ENCODE measurements at regions not wholly inside any gene's neighbourhood (a gene's known extent, or its start where the extent isn't known, plus 50 kb on each side); places are given as distances from the start of the nearest gene placed in this dataset.

DNA sequence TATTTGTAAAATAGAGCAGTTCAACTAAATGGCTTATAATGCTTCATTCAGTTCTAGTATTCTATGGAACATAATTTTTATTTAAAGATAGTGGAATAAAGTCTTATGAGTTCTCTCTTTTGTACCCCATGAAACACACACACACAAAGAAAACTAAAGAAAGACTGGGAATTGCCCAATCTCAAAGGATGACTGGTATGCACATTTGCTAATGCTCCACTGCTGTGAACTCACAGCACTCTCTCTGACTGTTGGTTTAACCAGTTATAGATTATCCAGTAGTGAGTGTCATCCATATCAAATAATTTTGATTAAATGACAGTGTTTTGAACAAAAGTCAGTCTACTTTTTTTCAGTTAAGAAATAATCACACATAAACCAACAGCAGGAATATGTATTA, 1082.4 kb upstream of the B3GALT2 start:
- Histone ChIP-seq H3K4me1 (ENCODE audit: insufficient read depth, low read length) (no peaks in the 10 kb centered on the region), H4K20me1 (ENCODE audit: insufficient read depth, low read length) (no peaks in the 10 kb centered on the region), H3K4me2 (ENCODE audit: insufficient read depth, low read length) (no peak overlapping the region), H2AFZ (ENCODE audit: low read length) (no peak overlapping the region), H3K9me3 (ENCODE audit: low read depth, low read length) (no peaks in the 10 kb centered on the region), H3K27ac (ENCODE audit: low read depth, low read length) (no peak overlapping the region), H3K4me3 (ENCODE audit: insufficient read depth, low read length) (no peak overlapping the region), H3K79me2 (ENCODE audit: insufficient read depth, low read length) (no peaks in the 10 kb centered on the region), H3K36me3 (ENCODE audit: insufficient read depth, low read length) (no peaks in the 10 kb centered on the region), H3K27me3 (ENCODE audit: insufficient read depth, low read length) (no peaks in the 10 kb centered on the region)
- no peak for TF ChIP-seq CTCF (IDR thresholded peaks at IDR 0.05; ENCODE audit: extremely low read depth, low read depth, low read length)
- no peak for DNase-seq (ENCODE audit: insufficient read length, low spot score, missing footprints)

GRCh38 chr1:194267021-194267420, 1080.6 kb upstream of the B3GALT2 start:
- Histone ChIP-seq H3K9me3 (ENCODE audit: low read depth, low read length) (no peaks in the 10 kb centered on the region), H2AFZ (ENCODE audit: low read length) (no peak overlapping the region), H3K27ac (ENCODE audit: low read depth, low read length) (no peak overlapping the region), H3K27me3 (ENCODE audit: insufficient read depth, low read length) (no peaks in the 10 kb centered on the region), H3K4me3 (ENCODE audit: insufficient read depth, low read length) (no peak overlapping the region), H3K4me2 (ENCODE audit: insufficient read depth, low read length) (no peak overlapping the region), H3K36me3 (ENCODE audit: insufficient read depth, low read length) (no peaks in the 10 kb centered on the region), H3K4me1 (ENCODE audit: insufficient read depth, low read length) (no peaks in the 10 kb centered on the region), H4K20me1 (ENCODE audit: insufficient read depth, low read length) (no peaks in the 10 kb centered on the region), H3K79me2 (ENCODE audit: insufficient read depth, low read length) (no peaks in the 10 kb centered on the region)
- TF ChIP-seq CTCF (IDR thresholded peaks at IDR 0.05; ENCODE audit: extremely low read depth, low read depth, low read length) = no peak
- DNase-seq (ENCODE audit: insufficient read length, low spot score, missing footprints) = no peak

DNA sequence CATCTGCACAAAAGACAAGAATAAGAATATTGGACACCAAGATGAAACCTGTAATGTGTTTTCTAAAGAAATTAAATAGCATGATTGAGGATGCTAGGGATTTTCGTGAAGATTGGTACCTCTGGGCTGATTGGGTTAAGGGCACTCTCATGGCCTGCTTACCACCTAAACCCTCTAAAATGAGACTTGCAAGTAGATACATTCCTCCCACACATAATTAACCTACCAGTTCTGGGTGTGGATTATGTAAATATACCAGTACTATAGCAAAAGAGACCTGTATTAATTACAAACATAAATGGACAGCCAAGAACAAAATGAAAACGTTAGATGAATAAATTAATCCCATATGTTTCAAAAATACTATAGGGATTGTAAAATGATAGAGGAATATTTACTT, 1069.6 kb upstream of the B3GALT2 start:
- Histone ChIP-seq H3K4me3 (ENCODE audit: insufficient read depth, low read length) (no peak overlapping the region), H3K4me2 (ENCODE audit: insufficient read depth, low read length) (no peak overlapping the region), H3K36me3 (ENCODE audit: insufficient read depth, low read length) (no peaks in the 10 kb centered on the region), H3K4me1 (ENCODE audit: insufficient read depth, low read length) (no peaks in the 10 kb centered on the region), H3K27me3 (ENCODE audit: insufficient read depth, low read length) (no peaks in the 10 kb centered on the region), H3K27ac (ENCODE audit: low read depth, low read length) (no peak overlapping the region), H3K9me3 (ENCODE audit: low read depth, low read length) (peaks cover 3% of the 10 kb centered on the region), H2AFZ (ENCODE audit: low read length) (no peak overlapping the region), H3K79me2 (ENCODE audit: insufficient read depth, low read length) (no peaks in the 10 kb centered on the region), H4K20me1 (ENCODE audit: insufficient read depth, low read length) (no peaks in the 10 kb centered on the region)
- no peak for TF ChIP-seq CTCF (IDR thresholded peaks at IDR 0.05; ENCODE audit: extremely low read depth, low read depth, low read length)
- DNase-seq (ENCODE audit: insufficient read length, low spot score, missing footprints) = no peak

DNA sequence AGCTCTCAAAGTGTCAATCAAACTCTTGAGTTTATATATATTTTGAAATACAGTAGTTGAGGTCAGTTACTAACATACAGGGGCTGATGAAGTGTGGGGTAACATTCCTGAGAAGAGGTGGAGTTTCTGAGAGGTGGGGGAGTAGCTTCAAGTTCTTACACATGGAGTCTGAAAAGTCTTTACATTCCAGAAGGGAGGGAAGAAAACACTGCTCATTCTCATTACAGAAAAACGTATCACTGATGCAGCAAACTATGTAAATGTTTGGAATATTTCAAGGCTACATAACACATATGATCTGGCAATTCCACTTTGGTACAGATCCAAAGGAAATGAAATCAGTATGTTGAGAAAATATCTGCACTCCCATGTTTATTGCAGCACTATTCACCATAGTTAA, 1065.8 kb upstream of the B3GALT2 start:
- H3K27me3 ChIP-seq (ENCODE audit: insufficient read depth, low read length) = no peaks in the 10 kb centered on the region
- no peaks in the 10 kb centered on the region for H3K79me2 ChIP-seq (ENCODE audit: insufficient read depth, low read length)
- no peaks in the 10 kb centered on the region for H4K20me1 ChIP-seq (ENCODE audit: insufficient read depth, low read length)
- no peak overlapping the region for H3K4me3 ChIP-seq (ENCODE audit: insufficient read depth, low read length)
- no peaks in the 10 kb centered on the region for H3K4me1 ChIP-seq (ENCODE audit: insufficient read depth, low read length)
- H2AFZ ChIP-seq (ENCODE audit: low read length) = no peak overlapping the region
- peaks cover 3% of the 10 kb centered on the region for H3K9me3 ChIP-seq (ENCODE audit: low read depth, low read length)
- no peak for TF ChIP-seq CTCF (IDR thresholded peaks at IDR 0.05; ENCODE audit: extremely low read depth, low read depth, low read length)
- DNase-seq (ENCODE audit: insufficient read length, low spot score, missing footprints) = no peak
- no peaks in the 10 kb centered on the region for H3K36me3 ChIP-seq (ENCODE audit: insufficient read depth, low read length)
- H3K4me2 ChIP-seq (ENCODE audit: insufficient read depth, low read length) = no peak overlapping the region
- H3K27ac ChIP-seq (ENCODE audit: low read depth, low read length) = no peak overlapping the region

Measured in osteoblast (primary cell).